SH-SY5Y (cell line): ENCODE measurements at regions not wholly inside any gene's neighbourhood (a gene's known extent, or its start where the extent isn't known, plus 50 kb on each side); places are given as distances from the start of the nearest gene placed in this dataset.

Experiments used
- GATA2 ChIP-seq: IDR thresholded peaks from 2 replicates; pipeline ENCODE4 v1.6.1; 2011; ENCODE audit warnings: mild to moderate bottlenecking, low read depth, low read length
- GATA3 ChIP-seq: IDR thresholded peaks from 2 replicates; pipeline ENCODE4 v1.6.1; 2011; ENCODE audit warnings: low read depth, mild to moderate bottlenecking, low read length, moderate library complexity

GRCh38 chr18:62637807-62638687 is 77.3 kb upstream of the PHLPP1 start:
- TF ChIP-seq GATA2 (no peak), GATA3 (no peak)
